Panc1 (cell line): ENCODE measurements at regions not wholly inside any gene's neighbourhood (a gene's known extent, or its start where the extent isn't known, plus 50 kb on each side); places are given as distances from the start of the nearest gene placed in this dataset.

ENCODE experiments used
- CTCF ChIP-seq: fragments of 450-650 bp; IDR thresholded peaks from 2 replicates; pipeline ENCODE4 v1.5.1; 2017; ENCODE audit warnings: mild to moderate bottlenecking
- TCF7L2 ChIP-seq: IDR thresholded peaks from 2 replicates; pipeline ENCODE4 v1.6.1; 2011; ENCODE audit warnings: mild to moderate bottlenecking, low read depth, low read length, inconsistent platforms

DNA sequence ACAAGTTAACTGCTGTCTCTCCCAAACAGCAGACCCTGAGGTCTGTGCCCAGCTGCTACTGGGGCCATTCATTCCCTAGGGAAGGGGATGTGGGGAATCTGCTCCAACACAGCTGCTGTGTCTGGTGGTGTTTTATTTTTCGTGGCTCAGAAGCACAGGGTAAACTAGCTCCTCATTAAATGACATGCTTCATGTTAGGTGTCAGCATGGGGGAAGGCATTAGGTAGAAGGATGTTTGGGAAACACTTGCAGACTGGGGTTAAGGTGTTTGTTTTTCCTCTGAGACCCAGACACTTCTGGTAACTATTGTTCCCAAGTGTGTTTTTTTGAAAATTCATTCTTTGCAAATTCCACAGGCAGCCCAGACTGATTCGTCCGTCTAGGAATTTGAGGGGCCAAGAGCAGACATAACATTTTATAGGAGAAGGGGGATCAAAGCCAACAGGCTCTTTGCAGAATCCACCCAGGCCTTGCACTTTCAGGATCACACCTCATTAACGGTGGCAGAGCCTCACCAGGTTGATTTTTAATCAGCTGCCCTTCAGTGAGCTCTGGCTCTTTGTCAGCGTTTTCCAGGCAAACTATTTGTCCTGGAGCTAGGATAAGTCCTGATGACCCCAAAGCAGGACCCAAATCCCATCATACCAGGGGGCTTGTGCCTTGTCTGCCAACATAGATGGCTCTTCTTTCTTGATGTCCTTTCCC is 65.4 kb upstream of the ITGA11 start:
- TF ChIP-seq CTCF, result no peak
- TF ChIP-seq TCF7L2, result no peak
